ENCODE measurements at regions not wholly inside any gene's neighbourhood (a gene's known extent, or its start where the extent isn't known, plus 50 kb on each side); places are given as distances from the start of the nearest gene placed in this dataset.
"Not testable (repeated sequence)": the region's sequence is repeated elsewhere in the genome, so short reads cannot be mapped to it uniquely, and the experiment has no call there.

DNA sequence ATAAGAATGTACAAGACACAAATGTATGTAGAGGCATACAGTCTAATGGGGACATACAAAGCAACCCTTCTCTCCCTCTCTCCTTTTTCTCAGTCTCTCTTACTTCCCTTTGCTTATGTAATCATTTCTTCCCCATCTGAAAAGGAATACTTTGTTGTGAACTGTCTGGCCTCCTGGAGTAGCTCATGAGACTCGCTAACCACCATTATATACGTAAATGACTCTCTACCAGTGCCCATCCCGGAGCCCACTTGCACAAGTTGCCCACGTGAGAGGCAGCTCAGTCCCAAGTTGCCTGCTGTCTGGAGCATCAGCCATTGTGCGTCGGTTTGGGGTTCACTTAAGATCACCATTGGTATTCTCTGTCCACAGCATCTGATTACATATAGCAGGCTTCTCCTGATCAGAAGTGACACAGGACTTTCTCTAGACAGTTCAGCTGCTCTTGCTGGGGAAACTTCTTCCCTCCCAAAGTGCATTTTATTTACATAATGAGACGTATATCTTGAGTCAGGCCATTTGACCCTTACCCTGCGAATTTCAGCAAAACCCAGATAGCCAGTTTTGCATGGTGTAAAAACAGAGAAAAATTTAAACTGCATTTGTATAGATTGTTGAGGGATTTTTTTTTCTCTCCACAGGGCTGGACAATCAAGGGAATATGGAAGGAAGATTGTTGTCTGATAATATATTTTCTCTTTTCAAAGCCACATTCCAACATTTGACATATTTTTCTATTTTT, 220.7 kb upstream of the EGLN3 start:
- DNase-seq = no peak

DNA sequence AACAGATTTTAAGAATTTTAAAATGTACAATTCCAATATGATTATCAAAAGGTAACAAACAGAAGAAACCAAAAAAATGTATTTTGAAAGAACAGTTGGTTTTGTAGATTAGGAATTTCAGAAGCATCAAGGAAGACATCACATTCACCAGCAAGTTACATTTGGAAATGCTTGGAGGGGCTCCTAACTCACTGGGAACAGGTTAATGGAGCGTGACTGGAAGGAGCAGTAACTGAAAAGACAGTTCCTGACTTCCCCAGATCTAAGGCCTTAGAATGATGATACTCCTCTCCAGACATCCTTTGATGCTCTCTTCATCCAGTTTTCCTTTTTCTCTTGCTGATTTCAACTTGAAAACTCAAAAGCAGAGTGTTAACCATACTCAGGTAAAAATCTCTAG, 220.0 kb upstream of the EGLN3 start:
- no peak for DNase-seq

DNA sequence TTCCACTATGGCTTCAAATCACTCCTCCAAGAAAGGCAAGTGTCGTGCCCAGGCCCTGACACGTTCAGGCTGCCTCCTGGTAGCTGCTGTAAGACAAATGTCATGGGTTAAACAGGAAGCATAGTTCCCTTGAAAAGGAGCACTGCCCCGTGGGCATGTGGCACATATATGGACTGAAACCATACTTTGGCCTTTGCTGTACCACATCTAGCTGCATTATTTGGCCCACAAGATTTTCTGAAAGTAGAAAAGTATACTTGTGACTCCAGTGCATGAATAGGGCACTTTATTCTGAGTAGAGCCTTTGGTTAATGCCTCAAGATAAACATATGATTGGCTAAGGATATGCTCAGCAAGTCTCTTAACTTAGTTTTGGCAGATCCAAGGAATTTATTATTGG, 218.7 kb upstream of the EGLN3 start:
- no peak for DNase-seq

DNA sequence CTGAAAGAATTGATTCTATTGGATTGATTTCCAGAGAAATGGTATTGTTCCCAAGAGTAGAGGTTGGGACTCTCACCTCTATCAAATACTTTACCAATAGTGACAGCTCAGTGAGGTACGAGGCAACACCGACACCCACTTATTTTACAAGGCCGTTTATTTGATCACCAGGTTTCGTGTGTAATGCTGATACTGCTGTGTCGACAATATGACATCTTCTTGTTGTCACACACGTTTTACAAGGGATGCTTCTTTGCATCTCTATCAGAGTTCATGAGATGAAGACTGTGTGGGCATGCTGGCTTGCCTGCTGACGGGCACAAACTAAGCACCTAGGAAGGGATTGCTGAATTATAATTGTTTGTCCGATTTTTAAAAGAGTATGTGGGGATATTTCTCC, 217.8 kb upstream of the EGLN3 start:
- DNase-seq = no peak

DNA sequence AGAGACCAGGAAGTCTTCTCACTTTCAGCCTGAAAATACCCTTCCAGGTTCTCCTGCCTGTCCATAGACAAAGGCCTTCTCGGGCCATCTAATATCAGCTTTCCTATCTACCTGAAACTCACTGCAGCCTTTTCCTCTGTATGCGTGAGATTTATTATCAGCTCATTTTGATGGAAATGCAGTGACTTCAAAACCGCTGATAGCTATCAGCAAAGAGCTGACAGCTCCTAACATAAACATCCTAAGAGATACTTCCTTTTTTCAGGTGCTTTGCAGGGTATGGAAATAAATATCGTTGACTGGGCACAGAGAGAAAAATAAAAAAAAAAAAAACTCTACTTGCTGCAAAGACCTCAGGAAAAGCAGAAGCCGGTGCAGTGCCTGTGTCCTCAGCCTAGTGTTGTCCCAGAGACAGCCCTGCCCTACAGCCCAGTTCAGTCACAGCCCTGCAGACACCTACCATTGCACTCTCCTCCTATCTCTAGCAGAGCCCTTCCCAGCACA, 215.0 kb upstream of the EGLN3 start:
- DNase-seq = no peak

DNA sequence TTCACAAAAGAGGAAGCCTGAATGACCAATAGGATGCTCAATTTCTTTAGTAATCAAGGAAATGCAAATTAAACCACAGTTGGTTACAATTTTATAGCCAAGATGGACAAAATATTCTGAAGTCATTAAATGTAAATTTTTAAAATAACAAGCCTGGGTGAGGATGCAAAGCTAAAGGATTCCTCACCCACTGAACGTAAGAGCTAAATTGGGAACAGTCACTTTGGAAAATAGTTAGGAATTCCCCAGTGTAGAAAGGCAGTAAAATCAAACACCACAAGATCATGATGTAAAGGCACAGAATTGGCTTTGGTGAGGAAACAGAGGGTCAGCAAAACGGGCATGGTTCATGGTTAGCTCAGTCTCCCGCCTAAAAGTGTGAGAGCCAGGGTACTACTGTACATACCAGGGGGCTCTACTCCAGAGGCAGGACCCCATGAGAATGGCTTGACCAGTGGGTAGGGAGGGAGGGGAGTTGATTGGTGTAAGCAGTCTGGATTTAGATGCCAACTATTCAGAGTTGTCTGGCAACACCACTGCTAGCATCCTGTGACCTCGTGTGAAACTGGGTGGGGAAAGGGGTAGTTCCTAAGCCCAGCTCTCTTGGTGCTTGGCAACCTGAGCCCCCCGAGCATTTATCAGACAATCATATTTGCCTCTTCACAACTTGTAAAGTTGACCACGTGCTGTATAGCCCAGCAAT, 213.4 kb upstream of the EGLN3 start:
- no peak for DNase-seq

DNA sequence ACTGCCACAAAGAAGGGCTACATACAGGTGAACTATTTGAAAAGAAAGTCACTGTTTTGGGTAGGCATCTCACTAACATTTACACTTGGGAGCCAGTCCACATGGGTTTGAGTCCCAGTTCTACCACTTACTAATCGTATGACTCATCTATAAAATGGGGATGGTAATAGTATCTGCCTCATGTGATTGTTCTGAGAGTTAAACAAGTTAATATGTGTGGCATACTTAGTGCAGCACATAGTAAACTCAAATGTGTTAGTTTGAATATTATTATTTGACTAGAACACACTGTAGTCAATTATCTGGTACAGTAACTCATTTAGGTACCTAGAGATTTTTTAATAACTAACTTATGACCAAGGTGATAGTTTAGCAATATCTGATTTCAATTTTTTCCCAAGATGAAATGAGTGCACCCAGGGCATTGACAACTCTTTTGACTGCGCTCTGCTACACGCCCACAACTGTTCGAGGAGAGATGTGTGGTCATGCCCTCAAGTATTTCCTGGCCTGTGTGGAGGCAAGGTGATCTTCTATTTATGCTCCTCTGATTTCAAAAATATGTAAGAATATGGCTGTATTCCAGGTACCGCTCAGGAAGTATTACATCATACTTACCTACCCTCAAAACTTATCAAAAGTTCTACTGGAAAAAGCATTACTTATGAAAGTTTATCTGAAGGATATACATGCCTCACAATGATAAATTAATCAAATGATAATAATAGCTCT, 210.6 kb upstream of the EGLN3 start:
- no peak for DNase-seq

DNA sequence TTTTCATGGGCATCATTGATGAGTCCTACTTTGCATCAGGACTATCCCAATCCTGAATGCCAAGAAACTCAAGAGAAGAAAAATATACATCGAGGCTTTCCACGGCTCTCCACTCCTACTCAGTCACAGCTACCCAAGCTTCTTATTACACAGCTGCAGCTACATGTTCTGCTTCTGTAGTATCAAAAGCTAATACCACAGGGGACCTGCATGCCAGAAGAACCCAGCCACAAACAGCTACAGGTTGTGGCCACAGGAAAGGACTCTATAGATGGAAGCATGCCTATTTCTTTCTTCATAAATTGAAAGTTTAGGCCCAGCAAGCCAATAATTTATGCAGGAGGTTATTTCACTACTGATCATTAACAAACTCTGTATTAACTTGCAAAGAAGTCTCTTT, 209.7 kb upstream of the EGLN3 start:
- no peak for DNase-seq

DNA sequence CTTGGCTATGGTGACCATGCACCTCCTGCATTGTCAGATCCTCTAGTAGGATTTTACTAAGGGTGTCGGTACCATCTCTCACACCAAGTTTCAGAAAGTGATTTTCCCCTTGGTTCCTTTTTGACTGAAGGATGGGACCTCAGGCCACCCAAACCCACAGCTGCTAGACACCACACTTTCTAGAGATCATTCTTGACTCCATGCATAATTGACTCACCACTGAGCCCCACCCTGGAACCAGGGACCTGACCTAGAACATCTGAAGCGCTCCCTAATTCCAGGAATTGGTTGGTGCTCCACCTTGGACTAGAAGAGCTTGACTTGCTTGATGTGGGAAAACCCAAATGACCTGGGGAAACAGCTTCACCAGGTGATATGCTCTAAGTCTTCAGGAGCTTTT, 206.8 kb upstream of the EGLN3 start:
- no peak for DNase-seq

DNA sequence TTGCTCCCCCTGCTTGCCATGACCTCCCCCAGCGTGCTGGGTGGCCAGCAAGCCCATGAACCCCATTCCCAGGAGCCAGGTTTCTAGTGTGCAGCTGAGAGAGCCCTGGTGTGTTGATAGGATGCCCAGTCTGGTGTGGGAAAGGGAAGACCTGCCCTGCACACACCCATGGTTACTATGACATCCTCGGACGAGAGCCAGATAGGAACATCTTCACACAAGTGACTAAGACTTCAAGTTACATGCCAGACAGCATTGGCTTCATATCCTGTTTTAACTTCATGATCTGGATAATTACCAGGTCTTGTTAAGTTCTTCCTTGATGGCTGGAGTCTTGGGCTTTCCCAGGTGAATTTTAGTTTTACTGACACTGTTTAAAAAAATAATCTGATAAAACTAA, 196.6 kb upstream of the EGLN3 start:
- no peak for DNase-seq

DNA sequence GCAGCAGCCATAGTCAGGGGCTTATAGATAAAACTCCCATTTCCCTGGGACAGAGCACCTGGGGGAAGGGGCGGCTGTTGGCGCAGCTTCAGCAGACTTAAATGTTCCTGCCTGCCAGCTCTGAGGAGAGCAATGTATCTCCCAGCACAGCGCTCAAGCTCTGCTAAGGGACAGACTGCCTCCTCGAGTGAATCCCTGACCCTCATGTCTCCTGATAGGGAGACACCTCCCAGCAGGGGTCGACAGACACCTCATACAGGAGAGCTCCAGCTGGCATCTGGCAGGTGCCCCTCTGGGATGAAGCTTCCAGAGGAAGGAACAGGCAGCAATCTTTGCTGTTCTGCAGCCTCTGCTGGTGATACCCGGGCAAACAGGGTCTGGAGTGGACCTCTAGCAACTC, 189.3 kb upstream of the EGLN3 start:
- not testable (repeated sequence) for DNase-seq

DNA sequence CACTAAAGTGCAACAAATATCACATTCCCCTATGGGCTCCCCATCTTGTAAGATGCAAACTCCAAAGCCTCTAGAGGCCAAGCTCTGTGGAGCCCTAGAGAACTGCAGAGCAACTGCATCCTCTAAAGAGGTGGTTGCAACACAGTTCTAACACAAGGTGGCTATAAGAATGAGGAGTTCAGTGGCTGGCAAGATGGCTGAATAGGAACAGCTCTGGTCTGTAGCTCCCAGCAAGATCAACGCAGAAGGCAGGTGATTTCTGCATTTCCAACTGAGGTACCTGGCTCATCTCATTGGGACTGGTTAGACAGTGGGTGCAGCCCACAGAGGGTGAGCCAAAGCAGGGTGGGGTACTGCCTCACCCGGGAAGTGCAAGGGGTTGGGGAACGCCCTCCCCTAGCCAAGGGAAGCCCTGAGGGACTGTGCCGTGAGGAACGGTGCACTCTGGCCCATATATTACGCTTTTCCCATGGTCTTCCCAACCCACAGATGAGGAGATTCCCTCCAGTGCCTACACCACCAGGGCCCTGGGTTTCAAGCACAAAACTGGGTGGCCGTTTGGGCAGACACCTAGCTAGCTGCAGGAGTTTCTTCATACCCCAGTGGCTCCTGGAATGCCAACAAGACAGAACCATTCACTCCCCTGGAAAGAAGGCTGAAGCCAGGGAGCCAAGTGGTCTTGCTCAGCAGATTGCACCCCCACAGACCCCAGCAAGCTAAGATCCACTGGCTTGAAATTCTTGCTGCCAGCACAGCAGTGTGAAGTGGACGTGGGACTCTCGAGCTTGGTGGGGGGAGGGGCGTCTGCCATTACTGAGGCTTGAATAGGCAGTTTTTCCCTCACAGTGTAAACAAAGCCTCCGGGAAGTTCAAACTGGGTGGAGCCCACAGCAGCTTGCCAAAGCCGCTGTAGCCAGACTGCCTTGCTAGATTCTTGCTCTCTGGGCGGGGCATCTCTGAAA, 188.6 kb upstream of the EGLN3 start:
- not testable (repeated sequence) for DNase-seq

DNA sequence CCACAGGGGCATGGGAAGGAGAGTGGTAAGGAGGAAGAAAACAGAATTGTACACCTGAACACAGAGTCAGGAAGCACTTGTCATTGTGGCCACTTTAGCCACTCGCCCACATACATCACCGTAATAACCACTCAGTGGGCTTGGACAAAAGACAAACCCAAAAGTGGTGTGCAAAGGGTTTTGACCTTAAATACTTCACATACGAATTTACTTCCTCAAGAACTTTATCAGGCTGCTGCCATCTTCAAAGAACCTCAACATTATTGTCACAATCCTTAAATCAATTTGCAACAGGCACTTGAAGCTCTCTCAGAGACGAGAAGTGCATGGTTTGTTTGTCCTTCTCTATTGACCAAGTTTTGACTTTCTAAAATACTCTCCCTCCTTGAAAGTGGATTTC, 187.3 kb upstream of the EGLN3 start:
- no peak for DNase-seq

DNA sequence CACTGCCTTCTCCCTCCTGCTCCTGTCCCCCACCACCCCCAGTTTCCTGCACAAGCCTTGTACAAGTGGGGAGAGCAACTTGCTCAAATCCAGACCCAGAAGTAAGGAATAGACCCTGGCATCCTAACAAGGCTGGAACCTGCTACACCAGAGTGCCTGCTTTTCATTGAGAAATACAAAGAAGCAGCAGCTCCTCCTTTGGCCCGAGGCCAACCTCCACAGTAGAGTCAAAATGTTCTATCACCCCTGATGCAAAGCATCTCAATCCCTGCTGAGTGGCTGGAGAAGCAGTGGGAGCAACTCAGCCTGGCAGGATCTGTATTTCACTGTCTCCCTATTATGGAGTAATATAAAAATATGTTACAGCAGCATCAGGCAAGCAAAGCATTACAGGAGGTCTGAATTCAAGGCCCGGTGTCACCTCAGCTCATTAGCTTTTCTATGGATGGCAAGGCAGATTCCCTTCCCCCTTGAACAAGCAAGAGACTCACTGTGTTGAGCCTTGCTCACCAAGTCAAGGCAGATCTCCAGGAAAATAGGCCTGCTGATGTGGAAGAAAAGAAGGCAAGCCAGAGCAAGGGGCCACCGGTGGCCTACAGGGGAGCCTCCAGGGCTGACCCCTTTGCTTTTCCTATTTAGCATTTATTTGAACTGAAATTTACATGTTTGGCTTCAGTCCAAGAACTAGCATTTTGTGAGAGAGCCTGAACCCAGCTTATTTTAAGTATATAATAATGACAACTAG, 186.3 kb upstream of the EGLN3 start:
- DNase-seq = no peak

DNA sequence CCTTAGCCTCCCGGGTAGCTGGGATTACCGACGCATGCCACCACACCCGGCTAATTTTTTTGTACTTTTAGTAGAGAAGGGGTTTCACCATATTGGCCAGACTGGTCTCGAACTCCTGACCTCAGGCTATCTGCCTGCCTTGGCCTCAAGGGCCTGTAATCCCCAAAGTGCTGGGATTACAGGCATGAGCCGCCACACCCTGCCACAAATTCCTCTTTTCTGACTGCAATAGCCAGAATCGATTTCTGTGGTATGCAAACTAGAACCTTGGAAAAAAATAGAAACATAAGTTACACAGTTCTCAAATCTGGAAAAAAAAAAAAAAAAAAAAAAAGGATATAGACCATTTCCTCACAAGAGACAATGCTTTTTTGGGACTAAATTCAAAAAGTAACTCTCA, 184.6 kb upstream of the EGLN3 start:
- DNase-seq = no peak

DNA sequence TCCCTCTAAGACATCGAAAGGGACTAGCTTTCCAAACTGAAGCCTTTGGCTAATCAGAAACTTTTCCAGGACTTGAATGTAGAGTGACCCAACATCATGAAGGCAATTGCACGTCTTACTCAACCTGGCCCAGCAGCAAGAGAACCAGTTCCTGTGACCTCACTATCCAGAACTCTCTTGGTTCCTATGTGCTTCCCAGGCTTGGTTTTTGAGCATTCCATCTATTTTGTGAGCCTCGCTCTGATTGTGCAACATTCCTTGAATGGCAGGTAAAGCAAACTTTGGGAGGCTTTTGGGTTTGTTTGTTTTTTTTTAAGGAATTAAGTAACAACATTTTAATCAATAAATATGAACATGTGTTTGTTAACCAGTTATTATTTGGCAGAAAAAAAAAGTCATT, 183.6 kb upstream of the EGLN3 start:
- no peak for DNase-seq

DNA sequence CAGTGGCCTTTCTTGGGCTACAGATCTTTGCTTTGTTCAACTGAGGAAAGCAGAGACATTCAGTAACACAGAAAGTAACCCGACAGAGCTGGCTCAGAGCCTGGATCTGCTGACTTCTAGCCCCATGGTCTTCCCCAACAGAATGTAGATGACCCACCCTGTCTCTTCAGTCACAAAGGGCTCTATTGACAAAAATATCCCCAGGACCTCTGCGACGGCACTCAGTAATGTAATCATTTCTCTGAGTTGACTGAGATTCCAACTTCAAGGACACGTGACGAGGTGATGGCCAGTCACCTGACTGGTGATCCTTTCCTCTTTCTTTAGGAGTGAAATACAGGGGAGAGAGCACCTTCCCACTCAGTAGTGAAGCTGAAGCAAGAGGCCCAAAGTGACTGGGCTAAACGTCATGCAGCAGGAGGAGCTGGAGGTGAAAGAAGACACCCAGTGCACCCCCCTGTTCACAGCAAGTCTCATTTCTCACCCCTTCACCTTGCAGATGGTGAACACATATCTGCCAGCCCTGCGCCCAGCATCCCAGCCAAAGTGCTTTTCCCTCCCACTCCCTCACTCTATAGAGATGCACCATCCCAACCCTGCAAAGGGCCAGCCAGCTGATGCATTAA, 179.2 kb upstream of the EGLN3 start:
- no peak for DNase-seq

DNA sequence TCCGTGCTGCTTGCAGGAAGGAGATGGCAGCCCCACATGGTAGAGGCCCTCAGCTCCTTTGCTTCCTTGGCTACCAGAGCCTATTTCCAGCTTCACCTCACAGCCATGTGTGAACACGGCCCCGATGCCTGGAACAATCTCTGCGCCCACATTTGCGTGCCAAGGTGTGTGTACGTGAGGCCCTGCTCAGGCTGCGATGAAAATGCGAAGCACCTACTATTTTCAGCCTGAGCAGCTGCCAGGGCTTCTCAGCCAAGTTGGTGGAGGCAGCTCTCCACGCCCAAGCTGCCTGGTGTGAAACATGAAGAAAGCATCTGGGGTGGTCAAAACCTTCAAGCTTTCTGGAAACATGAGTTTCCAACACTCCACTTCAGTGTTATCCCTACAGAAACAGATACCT, 177.8 kb upstream of the EGLN3 start:
- no peak for DNase-seq

DNA sequence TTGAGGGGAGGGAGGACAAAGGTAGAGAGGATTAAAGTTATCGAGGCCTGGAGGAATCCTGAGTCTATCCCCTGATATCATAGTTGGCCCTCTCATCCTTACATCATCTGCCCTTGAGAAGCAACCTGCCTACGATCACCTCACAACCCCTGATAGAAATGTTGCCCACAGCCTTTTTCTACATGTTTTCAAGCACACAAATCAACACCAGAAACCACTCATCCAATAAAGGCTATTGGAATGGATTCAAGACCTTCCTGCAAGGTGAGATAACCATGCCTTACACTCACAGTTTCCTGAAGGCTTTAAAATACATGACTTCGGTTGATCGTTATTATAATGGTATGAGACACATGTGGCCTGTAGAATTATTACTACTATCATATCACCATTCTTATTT, 175.7 kb upstream of the EGLN3 start:
- DNase-seq = no peak

DNA sequence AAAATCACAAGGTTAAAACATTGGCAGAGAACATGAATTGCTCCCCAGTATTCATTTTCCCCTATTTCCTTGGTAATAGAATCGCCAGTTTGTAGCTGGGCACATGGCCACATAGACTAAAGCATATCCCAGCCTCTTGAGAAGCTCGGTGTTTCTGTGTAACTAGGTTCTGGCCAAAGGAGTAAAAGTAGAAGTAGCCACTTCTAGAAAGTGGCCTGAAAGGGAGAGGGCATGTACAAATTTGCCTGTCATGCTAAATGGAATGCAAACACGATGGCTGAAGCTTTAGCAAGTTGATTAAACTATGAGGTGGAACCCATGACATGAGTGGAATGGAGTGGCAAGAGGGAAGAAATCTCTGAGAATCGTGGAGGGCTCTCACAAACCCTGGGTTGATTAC, 173.7 kb upstream of the EGLN3 start:
- DNase-seq = no peak

DNA sequence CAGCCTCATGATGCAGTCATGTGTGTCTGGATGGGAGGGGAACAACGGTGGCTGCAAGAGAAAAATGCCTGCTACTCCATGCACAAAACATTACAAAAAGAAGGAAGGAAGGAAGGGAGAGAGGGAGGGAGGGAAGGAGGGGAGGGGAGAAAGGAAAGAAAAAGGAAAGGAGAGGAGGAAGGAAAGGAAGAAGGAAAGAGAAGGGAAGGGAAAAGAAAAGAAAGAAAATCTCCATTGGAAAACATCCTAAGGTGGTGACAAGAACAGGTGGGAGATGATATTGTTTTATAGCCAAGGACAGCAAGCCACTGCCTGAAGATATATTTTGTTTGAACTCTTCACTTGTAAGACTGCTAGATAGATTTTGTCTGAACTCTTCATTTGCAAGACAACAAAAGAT, 171.8 kb upstream of the EGLN3 start:
- no peak for DNase-seq

DNA sequence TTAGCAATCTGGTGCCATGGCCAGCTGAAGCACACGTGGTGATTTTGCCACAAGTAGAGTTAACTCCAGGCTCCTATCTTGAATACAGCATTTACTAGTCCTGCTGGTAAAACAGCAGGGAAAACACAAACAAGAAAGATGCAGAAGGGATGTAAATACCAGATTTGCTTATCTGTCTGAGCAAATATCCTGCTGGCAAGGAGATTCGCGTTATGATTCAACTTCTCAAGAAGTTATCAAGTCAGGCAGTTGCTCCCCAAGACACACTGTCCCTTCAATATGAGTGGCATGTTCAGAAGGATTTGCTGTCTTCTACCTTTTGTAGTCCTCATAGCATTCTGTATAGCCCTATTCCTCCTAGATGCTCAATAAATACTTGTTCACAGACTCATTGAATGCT, 171.2 kb upstream of the EGLN3 start:
- no peak for DNase-seq

Data from NCI-H1694 treated with DMSO at 0.1 percent for 48 hours (cell line).